GOT3 (cell line): ENCODE measurements at regions not wholly inside any gene's neighbourhood (a gene's known extent, or its start where the extent isn't known, plus 50 kb on each side); places are given as distances from the start of the nearest gene placed in this dataset.

Experiments
- DNase-seq: peaks from one replicate; lab custom pipeline; 2025; ENCODE audit warnings: mixed read lengths; lab: John Stamatoyannopoulos, UW

DNA sequence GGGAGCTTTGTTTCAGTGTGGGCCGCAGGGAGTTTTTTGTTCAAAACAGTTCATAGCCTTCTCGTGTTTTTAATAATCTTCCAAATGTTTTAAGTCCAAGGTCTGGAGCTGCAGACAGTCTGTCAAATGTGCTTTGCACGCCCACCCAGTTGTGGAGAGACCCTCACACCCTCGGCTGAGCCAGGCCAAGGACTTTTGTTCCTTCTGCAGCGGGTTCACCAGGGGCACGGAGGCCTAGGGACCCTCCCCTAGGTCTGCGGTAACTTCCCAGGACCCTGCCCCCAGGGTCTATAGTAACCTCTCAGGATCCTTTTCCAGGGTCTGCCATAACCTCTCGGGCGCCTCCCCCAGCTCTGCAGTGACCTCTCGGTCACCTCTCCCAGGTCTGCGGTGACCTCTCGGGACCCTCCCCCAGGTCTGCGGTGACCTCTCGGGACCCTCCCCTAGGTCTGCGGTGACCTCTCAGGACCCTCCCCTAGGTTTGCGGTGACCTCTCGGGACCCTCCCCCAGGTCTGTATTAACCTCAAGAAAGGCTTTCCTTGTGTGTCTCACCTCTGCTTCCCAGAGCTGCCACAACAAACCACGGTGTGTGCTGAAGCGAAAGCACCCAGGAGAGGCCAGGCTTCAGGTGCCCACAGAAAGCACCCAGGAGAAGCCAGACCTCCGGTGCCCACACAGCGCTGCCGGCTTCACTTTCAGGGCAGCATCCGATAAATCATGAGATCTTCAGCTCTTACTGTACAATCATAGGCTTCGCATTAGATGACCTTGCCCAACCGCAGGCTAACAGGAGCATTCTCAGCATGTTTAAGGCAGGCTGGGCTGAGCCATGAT, 301.9 kb upstream of the SALL3 start:
- DNase-seq, result no peak

DNA sequence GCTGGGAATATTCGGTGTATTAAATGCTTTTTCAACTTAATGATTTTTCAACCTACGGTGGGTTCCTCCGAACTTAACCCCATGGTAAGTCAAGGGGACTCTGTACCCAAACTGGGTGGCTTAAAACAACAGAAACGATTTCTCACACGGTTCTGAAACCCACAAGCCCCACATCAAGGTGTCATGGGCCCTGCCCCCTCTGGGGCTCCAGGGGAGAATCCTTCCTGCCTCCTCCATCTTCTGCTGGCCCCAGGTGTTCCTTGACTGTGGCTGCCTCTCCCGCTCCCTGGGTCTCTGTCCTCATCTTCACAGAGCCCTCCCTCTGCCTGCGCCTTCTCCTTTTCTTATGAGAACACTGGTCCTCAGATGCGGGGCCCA, 301.3 kb upstream of the SALL3 start:
- DNase-seq, result no peak

DNA sequence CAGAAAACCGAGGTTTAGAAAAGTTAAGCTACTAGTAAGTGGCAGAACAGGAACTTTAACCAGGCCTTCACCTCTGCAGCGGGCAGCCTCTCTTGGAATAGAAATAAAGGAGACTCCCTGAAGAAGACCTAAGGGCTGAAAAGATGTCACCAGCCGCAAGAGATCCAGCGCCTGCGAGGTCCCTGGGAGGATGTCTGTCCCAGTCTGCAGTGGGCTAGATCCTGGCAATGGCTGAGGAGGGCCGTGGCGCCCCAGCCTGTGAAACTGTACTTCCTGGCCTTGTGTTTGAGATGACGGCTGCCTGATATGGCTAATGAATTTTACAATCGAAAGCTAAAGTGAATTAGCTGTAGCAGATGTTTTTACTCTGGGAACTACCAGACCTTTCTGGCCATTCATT, 300.6 kb upstream of the SALL3 start:
- DNase-seq, result no peak

DNA sequence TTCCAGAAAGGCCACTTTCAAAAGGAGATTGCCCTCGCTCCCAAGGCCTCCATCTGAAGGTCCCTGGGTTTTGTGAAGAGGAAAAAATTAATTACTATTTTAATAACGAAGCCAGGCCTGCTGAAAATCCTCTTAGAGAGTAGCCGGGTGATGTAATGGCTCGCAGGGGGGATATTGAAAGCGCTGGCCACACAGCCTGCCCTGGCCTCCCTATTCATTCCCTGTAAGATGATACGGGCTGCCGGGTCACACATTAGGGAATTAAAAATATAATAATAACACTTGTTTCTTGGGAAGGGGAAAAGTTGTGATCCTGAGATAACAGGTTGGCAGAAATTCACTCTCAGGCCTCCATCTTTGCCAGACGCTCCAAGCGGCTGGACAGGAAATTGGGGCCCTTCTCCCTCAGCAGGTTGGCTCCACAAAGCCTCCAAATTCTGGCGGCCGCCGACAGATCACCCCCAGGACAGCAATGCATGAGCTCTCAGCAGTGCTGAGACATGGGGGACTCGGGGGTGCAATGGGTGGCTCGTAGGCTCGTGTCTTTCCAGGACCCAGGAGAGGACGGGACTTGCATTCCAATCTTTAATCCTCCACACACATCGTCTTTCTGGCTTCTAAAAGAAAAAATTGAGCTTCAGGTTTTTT, 299.9 kb upstream of the SALL3 start:
- no peak for DNase-seq

DNA sequence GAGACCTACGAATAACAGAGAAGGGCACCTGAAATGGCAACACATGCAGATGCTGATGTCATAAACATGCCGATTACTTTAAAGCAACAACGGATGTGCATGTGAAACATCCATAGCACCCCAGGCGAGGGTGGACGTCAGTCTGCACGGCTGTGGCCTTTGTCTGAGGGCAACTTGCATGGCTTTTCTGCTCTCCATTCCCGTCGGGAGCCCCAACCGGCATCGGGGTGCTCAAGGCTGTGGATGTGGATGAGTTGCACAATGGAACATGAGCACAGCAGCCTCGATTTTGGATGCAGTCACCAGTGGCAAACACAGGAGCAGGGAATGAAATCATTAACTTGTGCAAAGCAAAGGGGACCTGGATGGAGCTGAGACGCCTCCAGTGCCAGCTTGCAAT, 298.2 kb upstream of the SALL3 start:
- no peak for DNase-seq

DNA sequence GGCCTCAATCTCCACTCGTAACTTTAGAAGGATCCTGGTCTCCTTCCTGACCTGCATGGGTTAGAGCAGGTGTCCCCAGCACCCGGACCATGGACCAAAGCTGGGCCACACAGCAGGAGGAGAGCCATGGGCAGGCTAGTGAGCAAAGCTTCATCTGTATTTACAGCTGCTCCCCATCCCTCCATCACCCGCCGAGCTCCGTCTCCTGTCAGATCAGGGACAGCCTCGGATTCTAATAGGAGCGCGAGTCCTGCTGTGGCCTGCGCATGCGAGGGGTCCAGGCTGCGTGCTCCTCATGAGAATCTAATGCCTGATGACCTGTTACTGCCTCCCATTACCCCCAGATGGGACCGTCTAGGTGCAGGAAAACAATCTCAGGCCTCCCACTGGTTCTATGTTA, 297.7 kb upstream of the SALL3 start:
- no peak for DNase-seq

DNA sequence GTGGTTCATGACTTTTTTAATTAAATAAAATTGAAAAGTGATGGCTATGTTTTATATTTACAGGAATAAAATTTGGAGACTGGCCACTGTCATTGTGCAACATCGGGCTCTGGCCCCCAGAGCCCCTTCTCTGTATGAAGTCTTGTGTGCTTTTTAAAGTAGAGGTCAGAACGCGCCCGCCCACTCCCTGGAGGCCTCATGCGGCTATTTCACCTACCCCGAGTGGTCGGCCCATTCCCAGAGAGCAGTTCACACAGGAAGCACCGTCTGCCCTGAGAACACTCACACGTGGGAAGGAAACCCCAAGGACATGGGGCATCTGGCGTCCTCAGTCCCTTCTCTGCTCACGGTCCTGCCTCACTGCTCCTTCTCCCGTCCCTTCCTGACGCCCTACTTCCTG, 296.9 kb upstream of the SALL3 start:
- no peak for DNase-seq

DNA sequence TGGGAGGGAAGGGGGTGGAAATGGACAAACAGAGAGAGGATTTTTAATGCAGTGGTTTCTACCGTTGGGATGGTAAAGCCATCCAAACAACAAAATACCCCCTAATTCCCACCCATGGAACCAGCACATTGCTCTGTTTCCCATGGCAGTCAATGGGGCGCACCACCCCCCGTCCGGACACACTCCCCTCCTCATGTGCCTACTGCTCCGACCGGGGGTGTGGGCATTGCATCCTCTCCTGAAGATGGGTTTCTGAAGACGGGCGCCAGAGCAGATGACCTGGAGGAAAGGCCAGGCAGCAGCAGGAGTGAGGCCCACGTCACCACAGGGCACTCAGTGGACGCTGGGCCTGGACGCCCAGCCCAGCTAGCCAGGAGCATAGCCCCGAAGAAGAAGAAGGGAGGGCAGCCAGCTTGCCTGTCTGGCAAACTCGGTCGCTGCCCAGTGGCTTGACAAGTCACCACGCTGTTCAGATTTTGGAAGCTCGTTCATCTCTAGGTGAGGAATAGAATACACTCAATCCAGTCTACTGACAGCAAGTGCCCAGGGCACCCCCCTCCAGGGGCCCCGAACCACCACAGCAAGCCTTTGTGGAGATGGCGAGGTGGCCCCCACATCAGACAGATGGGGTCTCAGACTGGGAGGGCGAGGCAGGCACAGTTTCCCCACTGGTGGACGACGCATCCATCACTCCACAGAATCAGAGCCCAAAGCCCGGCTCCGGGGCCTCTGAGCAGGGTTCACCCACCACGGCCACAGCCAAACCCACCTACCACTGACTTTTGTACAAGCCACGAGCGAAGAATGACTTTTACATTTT, 296.2 kb upstream of the SALL3 start:
- no peak for DNase-seq

DNA sequence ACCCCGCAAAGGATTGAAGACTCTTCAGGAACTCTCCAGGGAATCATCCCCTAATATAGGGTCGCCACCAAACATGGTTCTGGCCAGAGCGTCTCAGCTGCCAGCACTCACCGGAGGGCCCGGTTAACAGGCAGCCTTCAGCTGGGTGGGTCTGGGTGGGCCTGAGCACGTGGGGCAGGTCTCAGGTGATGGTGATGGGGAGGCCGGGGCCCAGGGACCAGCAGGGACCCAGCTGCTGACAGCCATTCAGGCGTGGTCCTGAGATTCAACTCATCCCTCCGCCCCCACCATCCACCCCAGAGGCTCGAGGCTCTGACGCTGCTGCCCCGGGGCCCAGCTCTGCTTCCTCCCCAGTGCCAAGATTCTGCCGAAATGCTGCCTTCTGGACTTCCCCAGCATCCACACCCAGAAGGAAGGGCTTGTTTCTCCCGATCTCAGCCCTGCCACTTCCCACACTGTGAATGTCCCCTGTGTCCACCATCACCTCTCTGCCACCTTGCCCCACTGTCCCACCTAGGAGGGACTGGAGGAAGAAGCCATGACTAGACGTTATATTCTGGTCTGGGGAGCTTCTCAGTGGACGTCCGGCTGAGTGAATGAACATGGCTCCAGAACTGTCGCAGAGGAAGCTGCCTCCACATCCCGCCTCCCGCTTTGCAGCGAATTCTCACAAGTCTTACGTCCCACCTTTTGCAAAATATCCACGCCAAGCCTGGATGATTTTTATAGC, 294.2 kb upstream of the SALL3 start:
- DNase-seq, result no peak

DNA sequence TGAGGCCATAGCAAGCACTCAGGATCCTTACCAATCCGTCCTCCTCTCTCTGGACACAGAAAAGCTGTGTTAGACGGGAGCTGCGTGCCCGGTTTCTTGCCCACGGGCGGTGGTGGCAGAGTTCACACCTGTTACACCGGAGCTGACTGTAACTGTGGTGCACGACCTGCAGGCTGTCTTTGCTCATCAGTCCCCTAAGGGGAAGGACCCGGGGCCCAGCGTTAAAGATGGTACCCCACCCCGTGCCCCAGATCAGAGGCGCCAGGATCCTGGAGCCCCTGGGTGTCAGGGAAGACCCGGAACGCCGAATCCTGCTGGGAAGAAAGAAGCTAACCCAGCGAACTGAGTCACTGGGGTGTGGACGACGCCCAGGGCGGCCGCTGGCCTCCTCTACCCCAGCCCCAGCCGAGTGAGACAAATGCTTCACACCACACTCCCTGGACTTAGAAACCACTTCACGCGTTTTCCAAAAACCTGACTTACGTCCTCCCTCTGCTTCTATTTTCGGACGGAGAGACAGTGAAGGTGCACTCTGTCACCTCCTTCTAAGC, 293.6 kb upstream of the SALL3 start:
- no peak for DNase-seq

DNA sequence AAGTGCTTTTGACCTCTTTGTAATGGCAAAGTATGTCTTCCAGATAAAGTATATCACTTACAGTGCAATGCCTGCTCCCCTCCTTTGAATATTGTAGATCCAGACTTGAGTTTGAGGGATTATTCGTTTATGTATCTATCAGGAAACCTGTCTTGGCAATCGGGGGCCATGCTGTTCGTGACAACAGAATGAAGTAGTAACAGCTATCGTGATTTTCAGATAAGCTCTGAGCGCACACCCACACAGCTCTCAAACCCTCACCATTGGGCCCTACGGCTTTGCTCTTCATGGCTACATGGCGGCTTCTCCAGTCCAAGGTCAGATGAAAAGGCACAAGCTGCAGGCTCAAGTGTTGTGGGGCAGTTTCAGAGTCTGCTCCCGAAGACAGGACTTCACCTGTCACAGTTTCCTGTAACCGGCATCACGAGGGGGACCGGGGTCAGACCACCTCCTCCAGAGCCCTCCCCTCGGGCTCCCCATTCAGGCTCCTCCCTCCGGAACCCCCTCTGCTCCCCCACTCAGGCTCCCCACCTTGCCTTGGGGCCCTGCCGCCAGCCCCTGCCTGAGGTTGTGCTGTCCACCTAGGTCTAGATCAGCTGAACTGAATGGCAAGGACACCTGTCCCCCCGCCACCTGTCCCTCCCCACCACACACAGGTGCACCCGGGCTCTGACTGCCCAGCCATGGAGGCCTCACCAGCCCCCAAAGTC, 292.5 kb upstream of the SALL3 start:
- DNase-seq, result no peak

DNA sequence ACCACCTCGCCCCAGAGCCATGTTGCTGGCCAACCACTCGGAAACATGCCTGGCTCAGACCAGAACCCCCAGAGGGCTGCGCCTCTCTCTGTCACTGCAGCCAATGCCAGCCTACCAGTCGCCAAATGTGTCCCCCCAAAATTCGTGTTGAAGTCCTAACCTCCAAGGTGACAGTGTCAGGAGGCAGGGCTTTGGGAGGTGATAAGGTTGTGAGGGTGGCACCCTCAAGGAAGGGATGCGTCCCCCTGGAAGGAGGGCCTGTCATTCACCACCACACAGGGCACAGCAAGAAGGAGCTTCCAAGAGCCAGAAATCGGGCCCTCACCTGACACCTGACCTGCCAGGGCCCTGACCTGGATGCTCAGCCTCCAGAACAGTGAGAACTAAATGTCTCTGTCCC, 291.9 kb upstream of the SALL3 start:
- DNase-seq, result no peak

DNA sequence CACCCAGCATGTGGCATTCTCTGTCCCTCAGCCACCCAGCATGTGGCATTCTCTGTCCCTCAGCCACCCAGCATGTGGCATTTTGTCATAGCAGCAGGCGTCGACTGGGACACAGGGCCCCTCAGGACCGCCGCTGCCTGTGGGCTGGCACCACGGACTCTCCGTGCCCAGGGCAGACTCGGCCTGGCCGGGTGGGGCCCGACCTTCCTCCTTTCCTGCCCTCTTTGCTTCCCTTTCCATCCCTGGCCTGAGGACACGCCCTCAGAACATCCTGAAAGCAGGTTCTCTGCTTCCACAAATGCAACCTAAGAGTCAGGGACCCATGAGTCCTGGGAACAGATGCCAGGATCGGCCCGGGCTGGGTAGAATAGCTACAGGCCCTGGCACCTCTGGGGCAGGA, 291.4 kb upstream of the SALL3 start:
- no peak for DNase-seq

DNA sequence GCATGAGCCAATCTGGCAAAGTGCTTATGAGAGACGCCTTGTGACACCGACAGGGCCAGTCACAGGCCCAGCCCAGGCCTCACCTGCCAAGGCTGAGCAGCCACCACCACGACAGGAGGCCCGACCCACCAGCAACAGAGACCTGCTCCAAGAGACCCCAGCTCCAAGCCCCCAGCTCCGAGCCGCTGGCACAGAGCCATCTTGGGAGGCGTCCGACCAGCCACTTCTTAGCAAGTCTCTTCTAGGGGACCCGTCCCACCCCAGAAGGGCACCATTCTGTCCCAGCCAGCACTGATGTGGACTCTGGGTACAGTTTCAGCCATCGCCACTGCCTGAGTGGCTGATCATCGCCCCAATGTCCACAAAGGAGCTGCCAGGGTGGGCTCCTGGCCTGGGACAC, 290.7 kb upstream of the SALL3 start:
- no peak for DNase-seq

DNA sequence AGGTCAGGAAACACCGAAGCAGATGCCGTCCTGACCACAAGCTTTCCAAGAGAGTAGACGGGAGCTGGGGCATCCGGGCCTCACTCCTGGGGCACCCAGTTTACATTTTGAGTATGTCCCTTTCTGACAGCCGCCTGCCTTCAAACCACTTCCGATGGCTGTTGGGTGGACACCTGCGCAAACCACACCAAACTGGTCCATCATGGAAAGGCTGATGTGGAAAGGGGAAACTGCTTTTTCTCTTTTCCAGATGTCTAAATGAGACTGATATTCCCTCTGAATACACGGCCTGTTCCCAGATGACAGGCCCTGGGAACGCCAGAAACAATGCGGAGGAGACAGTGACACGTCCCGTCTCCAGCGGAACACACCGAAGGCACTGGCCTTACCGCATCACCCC, 290.0 kb upstream of the SALL3 start:
- DNase-seq, result no peak

DNA sequence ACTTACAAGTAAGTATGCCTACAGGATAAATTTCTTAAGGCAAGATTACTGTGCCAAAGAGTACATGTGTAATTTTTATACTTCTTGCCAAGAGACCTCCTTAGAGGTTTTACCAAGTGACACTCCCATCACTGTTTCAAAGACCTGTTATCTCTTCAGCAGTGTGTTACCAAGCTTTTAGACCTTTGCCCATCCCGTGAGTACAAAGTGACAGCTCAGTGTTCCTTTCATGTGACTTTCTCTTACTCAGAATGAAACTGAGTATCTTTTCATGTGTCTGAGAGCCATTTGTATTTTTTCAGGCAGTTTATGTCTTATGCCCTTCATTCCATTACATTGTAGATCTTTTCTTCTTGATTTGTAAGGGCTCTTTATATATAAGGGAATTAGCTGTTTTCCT, 287.5 kb upstream of the SALL3 start:
- DNase-seq, result no peak

DNA sequence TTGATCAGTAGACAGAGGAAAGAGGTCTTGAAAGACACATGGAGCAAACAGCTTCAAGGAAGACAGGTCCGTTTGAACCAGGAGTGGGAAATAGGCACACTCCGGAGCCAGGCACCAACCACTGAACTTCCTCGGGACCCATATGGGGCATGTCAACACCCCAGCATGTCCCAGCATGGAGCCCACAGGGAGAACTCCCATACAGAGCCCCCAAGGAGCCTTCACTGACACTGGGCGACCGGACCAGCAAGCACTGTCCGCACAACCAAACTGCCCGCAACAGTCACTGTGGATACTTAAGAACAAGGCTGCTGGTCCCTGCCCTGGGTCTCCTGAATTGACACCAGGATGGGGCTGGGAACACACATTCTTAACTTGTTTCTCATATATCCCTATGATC, 286.2 kb upstream of the SALL3 start:
- no peak for DNase-seq

DNA sequence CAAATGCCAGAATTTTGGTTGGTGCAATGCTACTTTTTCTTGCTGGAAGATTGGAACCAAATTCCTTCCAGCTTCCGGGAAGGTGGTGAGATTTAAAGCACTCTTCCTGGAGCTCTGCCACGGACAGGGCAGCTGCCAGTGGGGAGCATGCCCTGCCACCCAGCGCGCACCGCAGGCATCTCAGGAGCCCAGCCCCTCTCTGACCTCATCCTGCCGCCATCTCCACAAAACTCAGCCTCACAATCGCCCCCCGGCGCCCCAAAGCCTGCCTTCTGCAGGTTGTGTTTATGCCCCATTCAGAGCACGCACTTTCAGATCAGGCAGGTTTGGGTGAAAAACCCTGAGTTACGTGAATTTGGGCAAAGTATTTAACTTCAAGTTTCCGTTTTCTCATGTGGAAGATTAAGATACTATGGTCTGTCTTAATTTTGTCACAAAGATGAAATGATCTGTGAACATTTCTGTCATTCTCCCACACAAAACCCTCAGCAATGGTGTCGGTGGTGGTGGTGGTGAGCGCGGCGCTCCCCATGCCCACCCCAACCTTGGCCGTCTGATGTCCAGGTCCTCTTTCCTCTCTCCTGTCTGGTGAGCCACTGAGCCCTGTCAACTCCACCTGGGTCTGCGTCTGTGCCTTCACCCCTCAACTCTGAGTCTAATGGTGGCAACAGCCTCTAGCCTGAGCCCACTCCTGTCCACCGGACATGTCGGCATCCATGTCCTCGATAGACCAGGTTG, 282.8 kb upstream of the SALL3 start:
- DNase-seq, result no peak

DNA sequence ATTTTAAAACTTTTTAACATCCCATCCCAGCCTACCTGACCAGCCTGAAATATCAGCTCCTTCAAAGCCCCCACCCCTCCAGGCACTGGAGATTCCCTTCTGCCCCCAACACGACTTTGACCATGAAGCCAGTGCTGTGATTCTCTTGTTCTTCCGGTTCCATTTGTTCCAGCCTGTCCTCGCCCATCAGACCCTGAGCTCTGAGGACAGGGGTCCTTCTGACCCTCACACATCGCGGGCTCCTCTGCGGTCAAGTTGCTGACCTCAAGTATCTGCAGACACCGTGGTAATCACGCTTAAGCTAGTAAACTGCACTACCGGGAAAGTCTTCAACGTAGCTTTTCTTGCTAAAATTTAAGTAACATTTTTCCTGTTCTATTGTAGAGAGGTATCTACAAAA, 282.2 kb upstream of the SALL3 start:
- DNase-seq, result no peak

DNA sequence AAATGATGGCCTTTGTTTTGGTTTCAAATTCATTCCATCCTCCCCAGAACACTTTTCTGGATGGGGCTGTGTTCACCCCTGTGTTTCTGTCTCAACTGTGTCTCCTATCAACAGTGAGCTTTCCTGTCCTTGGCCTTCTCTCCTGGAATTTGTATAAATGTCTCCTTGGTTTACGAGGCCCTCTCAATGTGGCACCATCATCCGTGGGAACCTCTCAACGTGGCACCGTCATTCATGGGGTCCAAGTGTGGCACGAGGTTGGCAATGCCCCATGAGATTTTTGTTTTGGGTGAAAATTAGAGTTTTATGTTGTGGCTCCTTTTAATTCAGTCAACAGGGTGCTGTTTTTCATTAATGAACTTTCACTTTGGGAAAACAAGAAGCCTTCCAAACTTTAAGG, 280.7 kb upstream of the SALL3 start:
- no peak for DNase-seq

DNA sequence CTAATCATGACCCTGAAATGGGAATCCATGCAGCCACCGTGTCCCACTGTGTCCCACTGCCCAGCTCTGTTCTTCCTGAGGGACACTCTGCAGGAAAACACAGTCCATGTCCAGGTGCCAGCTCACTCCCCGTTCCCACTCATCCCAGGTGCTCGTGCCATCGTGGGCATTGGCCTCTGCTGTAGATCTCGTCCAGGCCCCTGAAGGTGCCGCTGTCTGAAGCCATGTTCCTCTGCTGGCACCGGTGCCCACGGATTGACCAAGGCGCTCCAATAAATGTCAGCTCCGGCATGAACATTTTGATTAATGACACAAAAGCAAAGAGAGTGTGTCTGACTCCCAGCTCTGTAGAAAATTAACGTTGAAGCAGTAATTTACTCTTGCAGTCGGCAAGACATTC, 280.1 kb upstream of the SALL3 start:
- no peak for DNase-seq
